GM12872 (cell line): ENCODE measurements at regions not wholly inside any gene's neighbourhood (a gene's known extent, or its start where the extent isn't known, plus 50 kb on each side); places are given as distances from the start of the nearest gene placed in this dataset.

Source experiments
- CTCF ChIP-seq: IDR thresholded peaks from 3 replicates; pipeline ENCODE4 v1.5.1; 2011; ENCODE audit warnings: low read depth, mild to moderate bottlenecking, low read length, moderate library complexity; ENCODE audit not compliant: insufficient read depth

- TF ChIP-seq CTCF = no peak
Measured at GRCh38 chr6:145327586-145327985, 407.7 kb downstream of the EPM2A start.

GRCh38 chr6:145329257-145329656 lies 406.1 kb downstream of the EPM2A start:
- no peak for TF ChIP-seq CTCF

GRCh38 chr6:145331066-145331465 lies 404.3 kb downstream of the EPM2A start:
- no peak for TF ChIP-seq CTCF

- TF ChIP-seq CTCF = no peak
Measured at GRCh38 chr6:145332011-145332410, 403.3 kb downstream of the EPM2A start.

- no peak for TF ChIP-seq CTCF
Measured at GRCh38 chr6:145336119-145336518, 399.2 kb downstream of the EPM2A start.

GRCh38 chr6:145339089-145339488 lies 396.2 kb downstream of the EPM2A start:
- no peak for TF ChIP-seq CTCF

- no peak for TF ChIP-seq CTCF
Measured at GRCh38 chr6:145340256-145340655, 395.1 kb downstream of the EPM2A start.

GRCh38 chr6:145345094-145345493 lies 390.2 kb downstream of the EPM2A start:
- no peak for TF ChIP-seq CTCF
